Activated T-helper 1 cell treated with Interleukin-2 at 50 U/mL for 16 hours (primary cell): ENCODE measurements at regions not wholly inside any gene's neighbourhood (a gene's known extent, or its start where the extent isn't known, plus 50 kb on each side); places are given as distances from the start of the nearest gene placed in this dataset.
"Not testable (repeated sequence)": the region's sequence is repeated elsewhere in the genome, so short reads cannot be mapped to it uniquely, and the experiment has no call there.

Source experiments
- DNase-seq: peaks from one replicate; pipeline ENCODE4 v3.0.0-alpha.2; 2020; ENCODE audit warnings: low read depth

DNA sequence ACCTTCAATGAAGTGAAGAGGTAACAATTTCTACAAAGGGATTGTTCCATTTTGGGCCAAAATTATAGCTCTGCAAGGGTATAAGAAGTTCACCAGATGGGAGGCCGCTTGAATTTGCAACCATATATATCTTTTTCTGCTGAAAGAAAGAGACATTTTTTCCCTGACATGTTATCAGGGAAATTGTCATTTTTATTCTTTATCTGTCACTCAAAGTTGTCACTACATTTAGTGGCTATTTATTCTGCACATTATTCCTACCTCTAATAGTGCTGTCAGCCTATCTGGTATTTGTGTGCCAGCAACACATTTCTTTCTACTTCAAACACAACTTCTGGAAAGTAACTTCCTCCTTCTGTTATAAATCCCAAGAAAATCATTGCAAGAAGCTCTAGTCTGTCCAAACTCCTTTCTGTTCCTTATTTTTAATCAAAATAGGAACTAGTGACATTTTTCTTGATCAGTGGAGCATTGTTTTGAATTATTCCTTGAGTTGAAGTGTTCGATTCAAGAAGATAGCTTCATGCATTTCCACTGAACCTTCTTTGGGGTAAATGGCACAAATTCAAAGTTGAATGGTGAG, 137.9 kb upstream of the ATP2B1 start:
- no peak for DNase-seq

GRCh38 chr12:89845767-89846166, 137.1 kb upstream of the ATP2B1 start:
- DNase-seq: no peak

- DNase-seq: no peak
Observed at GRCh38 chr12:89845366-89845765, 136.7 kb upstream of the ATP2B1 start.

DNA sequence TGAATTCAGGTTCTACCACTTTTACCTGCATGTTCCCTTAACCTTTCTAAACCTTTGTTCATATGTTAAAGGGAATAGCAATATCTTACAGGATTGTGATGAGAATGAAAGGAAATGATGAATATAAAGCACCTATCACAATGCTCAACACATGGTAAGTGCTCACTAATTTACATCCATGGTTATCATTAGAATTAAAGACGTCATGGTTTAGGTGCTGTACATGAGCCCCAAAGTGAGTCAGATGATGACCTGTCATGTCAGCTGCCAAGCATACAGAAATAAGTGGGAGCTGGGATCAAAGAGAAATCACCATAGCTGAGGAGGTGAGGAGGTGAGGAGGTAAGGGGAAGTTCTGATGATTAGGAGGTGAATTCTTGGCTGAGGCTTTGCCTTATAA, 135.9 kb upstream of the ATP2B1 start:
- no peak for DNase-seq

DNA sequence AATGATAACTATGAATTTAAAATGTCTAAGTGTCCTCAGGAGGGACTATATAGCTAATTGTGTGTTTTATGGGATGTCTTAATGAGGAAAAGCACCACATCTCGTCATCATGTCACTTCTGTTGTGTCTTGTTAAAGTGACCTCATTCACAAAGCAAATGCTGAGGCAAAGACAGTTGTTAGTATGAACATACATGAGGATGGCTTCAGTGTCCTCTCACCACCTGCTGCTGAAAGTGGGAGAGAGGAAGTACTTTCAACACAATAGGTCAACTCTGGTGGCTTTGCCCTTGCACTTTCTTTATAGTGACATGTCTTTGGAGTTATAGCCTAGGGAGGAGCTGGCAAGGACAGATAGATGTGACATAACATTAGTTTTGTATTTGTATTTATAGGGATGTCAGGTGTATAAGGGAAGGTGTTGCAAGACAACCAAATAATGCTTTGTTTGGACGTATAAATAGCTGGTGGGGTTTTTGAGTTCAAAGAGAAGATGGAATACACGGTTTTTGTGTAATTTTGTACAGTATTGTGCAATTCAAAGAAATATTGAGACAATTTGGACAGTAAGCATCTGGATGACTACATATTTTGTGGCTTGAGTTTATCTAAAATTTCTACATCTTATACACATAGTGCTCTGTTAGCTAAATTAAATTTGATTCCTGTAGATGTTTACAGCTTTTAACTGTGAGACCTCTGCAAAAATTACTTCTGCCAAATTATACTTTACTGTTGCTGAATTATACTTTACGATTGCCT, 131.7 kb upstream of the ATP2B1 start:
- DNase-seq: no peak

DNA sequence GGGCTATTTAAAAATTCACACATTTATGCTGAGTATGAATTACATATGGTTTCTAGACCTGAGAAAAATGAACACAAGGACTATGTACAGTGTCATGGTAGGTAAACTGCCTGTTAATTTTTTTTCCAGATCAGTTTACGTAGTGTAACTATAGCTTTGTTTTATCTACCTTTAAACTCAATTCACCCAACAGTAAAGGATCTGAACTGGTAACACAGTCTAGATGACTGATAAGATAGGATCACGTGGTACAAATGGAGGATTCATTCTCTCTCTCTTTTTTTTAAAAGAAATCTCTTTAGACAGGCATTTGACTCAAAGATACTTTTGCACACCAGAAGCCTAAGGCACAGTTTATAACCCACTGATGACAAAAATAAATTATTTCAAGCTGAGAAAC, 130.8 kb upstream of the ATP2B1 start:
- DNase-seq: no peak

DNA sequence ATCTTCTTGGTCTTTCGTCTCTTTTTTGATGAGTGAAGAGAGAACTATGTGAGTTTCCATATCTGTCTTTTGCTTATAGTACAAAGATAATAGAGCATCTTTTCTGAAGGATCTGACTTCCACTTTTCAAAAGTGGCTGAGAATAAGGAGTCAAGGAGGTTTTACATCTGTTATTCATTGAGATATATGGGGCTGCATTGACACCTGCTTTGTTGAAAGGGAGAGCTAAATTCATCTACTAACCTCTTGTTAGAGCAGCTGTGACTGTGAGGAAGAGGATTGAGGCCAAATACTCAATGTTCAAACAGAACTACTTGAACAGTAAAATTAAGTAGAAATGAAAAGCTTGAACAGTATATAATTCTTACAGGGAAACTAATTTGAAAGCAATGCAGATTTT, 130.2 kb upstream of the ATP2B1 start:
- no peak for DNase-seq

- no peak for DNase-seq
Observed at GRCh38 chr12:89836026-89836425, 127.4 kb upstream of the ATP2B1 start.

DNA sequence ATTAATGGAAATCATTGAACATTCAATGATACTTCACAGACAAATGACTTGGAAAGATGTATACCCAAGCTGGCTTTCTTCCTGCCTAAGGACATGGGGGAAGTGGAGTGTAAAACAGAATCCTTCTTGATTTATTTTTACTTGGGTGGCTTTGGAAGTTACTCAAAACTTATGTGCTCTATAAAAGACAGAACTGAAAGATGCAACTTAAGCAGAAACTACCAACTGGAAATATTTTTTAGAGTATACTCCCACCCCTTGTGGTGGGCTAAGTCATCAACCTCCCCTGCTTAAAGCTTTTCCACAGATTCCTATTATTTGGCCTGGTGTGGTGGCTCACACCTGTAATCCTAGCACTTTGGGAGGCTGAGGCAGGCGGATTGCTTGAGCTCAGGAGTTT, 126.0 kb upstream of the ATP2B1 start:
- DNase-seq: no peak

DNA sequence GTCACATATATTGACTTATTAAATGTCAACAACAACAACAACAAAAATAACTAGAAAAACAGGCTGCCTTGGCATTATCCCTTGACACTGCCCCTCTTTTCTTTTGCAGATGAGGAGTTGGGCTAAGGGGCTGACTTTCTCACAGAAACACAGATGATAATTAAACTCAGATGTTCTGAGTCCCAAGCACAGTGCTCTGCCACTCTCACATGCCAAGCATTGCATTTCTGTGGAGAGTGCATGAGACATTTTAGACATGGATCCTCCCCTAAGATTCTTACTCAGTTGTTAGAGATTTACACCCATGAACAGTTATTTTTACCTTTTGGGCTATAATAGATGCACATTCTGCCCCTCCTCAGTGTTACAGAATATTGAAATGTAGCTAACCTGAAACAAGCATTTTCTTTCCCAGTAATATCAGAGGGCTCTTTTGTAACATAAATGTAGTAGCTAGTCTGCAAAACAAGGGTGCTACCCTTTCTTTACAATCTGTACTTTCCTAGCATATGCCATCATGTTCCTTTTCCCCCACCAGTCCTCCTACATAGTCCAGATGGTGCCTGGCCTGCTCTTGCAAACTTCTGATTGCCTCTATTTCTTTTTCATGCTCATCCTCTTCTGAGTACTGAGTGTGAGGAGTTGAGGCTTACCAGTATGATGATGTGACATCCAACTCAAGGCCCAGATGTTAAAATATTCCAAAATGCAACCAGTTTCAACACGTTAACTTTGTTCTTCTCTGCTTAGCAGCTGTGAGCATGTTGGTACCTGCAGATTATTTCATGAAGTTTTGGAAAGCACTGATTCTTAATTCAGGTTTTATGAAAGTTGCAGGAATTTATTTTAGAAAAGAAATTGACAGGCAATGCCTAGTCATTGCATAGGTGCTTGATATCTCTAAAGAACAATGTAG, 125.0 kb upstream of the ATP2B1 start:
- DNase-seq: no peak

GRCh38 chr12:89832336-89832735, 123.7 kb upstream of the ATP2B1 start:
- no peak for DNase-seq

DNA sequence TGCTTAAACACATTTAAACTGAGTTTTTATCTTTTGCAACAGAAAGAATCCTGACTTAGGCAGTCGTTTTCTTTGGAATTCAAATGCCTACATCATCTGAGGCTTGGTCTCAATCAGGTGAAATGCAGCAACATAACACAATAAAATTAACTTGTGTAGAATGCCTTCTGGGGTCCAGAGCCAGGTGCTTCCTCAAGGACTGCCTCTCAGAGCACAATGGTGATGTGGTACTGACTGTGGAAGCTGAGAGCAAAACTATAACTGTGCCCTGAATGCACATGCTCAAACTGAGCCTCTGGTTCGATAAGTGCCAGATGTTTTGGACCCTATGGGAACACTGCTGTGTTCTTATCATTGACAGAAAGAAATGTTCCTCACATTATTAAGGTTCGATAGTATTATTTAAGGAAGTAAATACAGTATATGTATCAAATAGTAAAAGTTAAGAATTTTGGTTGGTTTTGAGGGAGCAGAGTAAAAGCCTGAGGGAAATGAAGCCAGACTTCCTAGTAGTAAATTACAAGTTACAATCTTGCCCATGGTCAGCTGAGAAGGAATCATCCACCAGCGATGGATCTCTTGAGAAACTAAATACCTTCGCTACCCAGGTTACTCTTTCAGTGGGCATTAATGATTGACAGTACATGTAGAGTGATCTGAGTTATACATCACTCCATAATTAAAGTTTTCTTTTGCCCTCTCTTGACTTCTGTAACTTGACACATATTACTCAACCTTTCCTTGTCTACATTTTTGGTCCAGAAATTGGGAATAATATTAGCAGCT, 122.9 kb upstream of the ATP2B1 start:
- DNase-seq: no peak

DNA sequence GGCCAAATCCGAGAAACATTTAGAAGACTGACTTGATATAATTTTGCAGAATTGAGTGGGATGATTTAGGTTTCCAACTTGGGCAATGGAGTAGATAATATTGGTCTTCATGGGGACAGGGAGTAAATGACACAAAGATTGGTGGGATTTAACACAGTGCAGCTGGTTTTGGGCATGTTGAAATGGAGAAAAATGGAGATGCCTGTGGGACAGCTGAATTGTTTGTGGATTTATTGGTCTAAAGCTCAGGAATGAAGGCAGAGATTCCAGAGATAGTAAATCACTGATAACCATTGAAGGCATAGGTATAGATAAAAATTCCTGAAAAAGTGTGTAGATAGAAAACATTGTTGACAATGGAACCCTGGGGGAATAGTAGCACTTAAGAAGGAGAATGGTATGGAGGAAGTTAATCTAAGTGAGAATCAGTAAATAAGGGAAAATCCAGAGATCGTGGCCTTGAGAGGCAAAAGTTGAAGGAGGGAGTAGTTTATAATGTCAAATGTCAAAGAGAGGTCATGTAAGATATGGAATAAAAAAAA, 120.9 kb upstream of the ATP2B1 start:
- no peak for DNase-seq

GRCh38 chr12:89828575-89828974, 119.9 kb upstream of the ATP2B1 start:
- DNase-seq: no peak

GRCh38 chr12:89827592-89827991, 119.0 kb upstream of the ATP2B1 start:
- no peak for DNase-seq

DNA sequence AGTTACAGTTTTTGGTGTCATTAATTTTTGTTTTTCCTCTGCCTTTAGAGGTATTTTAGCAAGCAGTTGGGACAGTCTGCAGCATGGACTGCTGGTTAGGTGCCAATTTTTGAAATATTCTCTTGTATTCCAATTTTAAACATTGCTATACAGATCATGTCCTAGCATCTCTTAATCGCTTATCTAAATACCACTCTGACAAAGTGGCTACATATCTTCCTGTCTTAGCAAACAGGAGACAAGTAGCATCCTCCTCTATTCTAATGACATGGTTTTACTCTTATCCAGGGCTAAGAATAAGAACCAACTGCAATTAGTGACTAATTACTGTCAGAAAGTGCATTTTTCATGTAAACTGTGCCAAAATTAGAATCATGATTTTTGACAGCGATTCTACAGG, 117.8 kb upstream of the ATP2B1 start:
- no peak for DNase-seq

GRCh38 chr12:89825591-89826449, 117.2 kb upstream of the ATP2B1 start:
- no peak for DNase-seq

DNA sequence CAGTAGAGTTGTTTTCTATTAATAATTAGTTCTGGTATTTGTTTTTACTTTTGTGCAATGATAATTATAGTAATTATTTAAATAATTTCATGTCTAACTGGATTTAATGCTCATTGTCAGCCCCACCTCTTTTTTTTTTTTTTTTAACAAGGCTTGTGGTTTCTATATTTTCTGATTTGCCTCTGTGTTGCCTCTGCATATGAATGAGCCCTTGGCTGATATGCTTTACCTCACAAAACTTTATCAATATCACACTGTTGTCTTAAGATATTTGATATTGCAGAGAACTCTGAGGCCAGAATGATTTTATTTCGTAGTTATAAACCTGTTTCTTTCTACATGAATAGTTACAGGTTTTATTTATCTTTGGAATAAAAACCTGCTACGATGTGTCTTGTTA, 116.2 kb upstream of the ATP2B1 start:
- no peak for DNase-seq

DNA sequence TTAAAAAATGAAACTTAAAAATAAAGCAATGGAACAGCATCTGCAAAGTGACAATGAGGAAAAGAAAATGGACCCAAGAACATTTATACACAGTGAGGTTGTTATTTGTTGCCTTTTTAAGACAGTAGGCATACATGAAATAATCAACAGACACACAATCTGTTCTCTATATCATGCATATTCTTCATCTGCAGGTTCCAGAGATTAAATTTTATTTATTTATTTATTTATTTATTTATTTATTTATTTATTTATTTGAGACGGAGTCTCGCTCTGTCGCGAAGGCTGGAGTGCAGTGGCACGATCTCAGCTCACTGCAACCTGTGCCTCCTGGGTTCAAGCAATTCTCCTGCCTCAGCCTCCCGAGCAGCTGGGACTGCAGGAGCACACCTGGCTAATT, 114.4 kb upstream of the ATP2B1 start:
- not testable (repeated sequence) for DNase-seq

GRCh38 chr12:89821896-89822295, 113.3 kb upstream of the ATP2B1 start:
- DNase-seq: no peak
